NCI-H1417 treated with DMSO at 0.1 percent for 48 hours (cell line): ENCODE measurements at regions not wholly inside any gene's neighbourhood (a gene's known extent, or its start where the extent isn't known, plus 50 kb on each side); places are given as distances from the start of the nearest gene placed in this dataset.

Source experiments
- DNase-seq: peaks from one replicate; lab custom pipeline; 2025; lab: John Stamatoyannopoulos, UW

DNA sequence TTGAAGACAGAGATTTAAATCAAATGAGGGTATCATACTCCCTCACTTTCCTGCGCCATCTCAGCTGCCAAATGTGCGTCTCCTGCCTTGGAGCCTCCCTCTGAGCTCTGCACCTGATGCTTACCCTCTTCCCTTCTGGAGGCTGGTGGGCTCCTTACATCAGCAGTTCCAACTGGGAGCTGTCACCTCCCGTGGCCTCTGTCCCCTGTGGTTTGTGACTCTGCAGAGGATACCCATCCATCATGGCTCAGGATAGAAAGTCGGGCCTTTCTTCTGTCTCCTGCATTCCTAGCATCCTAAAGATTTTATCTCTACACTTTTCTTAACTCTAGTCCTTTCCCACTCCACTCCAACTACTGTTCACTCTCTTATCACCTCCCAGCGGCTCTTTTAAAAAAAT, 570.6 kb downstream of the BCL11B start:
- DNase-seq: no peak

- no peak for DNase-seq
Measured at GRCh38 chr14:98704441-98704840, 567.6 kb downstream of the BCL11B start.

GRCh38 chr14:98705871-98706300, 566.1 kb downstream of the BCL11B start:
- DNase-seq: no peak

GRCh38 chr14:98707522-98707921, 564.5 kb downstream of the BCL11B start:
- DNase-seq: no peak

DNA sequence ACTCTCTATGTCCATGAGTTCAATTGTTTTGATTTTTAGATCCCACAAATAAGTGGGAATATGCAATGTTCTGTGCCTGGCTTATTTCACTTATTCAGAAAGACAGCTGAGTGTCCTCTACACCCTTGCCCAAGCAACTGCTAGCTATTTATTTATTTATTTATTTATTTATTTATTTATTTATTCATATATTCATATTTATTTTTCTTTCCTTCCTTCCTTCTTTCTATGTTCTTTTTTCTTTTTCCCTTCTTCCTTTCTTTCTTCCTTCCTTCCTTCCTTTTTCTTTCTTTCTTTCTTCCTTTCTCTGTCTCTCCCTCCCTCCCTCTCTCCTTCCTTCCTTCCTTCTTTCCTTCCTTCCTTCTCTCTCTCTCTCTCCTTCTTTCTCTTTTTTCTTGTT, 563.4 kb downstream of the BCL11B start:
- DNase-seq: no peak

DNA sequence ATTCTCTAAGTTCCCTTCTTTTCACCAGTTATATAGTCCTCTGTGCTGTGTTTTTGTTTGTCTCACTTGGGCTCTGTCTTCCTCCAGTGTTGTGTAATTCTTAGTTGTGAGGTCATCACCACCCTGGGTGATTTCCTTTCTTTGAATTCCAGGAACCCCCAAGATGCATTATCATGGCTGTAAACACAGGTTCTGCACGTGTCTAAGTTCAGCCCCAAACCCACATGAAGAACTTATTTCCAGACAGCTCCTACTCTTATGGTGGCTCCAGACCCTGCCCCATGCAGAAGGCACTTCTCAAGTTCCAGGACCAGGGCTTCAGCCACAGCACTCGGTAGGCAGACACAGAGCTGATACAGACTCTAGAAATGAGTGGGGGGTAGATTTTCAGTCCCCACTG, 560.5 kb downstream of the BCL11B start:
- no peak for DNase-seq

DNA sequence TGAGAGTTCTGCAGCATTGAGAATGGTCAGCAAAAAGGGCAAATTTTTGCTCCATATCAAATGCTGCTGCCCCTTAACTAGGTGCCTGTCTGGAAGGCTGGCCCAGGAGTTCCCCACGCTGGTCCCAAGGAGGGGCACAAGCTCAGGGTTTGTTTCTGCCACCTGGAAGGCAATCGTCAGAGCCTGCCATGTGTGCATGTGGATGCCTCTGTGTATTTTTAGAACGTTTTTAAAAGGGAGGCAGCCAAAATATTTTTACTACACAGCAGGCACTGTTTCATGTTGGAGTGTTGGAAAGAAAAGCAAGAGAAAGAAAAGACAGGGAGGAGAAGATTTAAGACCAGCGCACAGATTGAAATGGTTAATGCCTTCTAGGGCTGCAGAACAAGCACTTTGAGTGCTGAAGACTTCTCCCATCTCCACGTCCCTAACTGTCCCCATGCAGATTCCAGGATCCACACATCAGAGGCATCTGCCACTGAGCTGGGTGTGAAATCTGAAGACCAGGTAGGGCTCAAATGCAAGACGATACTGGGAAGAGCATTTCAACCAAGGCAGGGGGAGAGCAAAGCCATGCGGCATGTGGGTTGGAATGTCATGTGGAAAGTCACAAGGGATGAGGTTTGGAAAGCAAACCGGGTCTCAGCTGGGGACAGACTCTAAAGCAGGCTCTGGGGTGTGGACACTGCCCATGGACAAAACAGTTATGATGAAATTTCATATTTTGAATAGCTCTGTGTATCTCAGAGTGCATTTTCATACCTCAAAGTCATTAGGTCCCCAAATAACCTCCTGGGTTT, 557.2 kb downstream of the BCL11B start:
- no peak for DNase-seq

DNA sequence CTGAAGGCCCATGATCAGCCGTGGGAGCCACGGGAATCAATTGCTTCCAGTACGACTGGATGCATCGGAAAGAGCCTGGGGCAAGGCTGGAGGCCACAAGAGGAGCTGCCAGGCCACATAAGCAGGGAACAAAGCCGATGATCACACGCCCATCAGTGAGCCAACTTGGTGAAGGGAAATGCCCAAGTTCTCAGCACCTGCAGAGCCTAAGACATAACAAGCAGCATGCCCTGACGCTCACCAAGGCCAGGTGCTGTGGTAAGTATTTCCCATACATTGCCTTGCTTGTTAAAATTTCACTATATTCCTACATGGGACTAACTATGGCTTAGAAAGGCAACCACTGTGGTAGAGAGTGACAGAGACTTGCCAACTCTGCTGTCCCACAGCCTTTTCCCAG, 555.9 kb downstream of the BCL11B start:
- DNase-seq: no peak

GRCh38 chr14:98721061-98721460, 550.9 kb downstream of the BCL11B start:
- DNase-seq: no peak

GRCh38 chr14:98724734-98725133, 547.3 kb downstream of the BCL11B start:
- DNase-seq: no peak

DNA sequence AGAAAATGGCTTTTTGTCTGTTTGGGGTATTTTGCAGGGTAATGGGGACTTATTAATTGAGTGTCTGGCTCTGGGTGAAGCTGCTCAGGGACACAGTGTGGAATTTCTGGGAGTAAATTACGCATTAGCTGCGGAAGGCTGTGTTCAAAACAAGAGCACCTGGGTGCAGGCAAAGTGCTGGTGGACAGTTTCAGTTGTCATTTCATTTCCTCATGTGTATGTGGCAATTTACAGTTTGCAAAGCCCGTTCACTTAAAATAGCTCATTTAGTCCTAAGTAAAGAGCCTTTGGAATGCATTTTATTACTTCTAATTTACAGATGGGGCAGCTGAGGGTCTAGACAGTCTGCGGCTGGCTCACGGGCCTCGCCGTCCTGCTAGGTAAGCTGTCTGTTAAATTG, 546.8 kb downstream of the BCL11B start:
- no peak for DNase-seq

- no peak for DNase-seq
Measured at GRCh38 chr14:98725676-98726075, 546.3 kb downstream of the BCL11B start.

DNA sequence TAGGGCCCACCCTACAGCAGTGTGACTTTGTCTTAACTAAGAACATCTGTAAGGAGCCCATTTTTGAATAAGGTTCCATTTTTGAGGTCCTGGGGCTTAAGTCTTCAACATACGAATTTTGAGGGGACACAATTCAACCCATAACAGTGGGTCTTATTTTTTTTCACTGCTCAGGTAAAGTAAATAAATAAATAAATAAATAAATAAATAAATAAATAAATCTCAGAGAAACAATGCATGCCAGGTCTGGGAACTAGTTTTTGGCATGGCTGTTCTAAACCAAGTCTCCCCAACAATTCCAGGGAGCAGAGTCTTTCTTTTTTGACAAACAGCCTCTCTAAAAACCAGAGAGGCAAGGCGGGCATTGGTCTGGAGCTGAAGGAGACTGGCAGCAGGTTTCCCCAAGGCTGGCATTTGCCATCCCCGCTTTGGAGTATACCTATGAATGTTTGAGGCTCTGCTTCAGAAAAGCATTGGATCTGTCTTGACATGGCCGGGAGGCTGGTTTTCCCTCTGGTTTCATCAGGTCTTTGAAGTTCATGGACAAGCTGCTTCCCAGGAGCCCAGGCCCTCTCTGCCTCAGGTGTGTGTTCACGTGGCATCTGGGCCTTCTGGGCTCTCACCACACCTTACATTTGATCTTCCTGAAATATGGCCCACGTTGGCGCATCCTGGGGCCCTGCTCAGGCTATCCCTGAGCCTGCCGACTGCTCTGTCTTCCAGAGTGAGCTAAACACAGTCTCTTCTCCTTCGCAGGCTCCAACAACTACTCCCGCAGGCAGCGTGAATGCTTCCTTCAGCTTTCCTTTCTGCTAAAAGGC, 545.2 kb downstream of the BCL11B start:
- DNase-seq: no peak

DNA sequence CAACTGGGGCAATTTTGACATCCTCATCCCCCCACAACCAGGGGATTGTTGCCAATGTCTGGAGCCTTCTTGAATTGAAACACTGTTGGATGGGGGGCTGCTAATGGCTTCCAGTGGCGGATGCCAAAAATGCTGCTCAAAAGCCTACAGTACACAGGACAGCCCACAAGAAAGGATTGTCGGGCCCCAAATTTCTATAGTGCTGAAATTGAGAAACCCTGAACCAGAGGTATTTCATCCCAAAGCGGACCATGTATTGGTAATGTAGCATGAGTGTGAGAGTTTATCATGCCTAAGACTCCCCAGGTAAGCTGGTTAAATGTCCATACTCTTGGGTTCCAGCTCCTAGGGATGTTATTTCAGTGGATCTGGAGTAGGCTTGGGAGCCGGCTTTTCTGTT, 544.0 kb downstream of the BCL11B start:
- no peak for DNase-seq

GRCh38 chr14:98728836-98729235, 543.2 kb downstream of the BCL11B start:
- no peak for DNase-seq

DNA sequence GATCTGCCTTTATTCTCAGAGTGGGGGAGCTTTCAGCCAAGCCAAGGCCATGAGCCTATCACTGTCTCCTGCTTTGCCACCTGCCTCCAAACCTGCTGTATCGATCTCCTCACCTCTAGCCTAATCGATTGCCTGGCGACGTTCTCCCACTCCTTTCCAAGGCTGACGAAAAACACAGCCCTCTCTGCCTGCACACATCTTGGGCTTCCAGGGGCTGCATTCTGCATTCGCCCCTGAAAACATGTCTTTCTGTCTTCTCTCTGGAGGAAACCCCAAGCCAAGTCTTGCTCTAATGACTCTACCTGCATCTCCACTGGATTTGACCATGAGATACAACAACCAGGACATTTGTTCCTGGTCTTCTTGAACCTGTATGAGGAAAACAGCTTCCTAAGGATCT, 540.7 kb downstream of the BCL11B start:
- DNase-seq: no peak

DNA sequence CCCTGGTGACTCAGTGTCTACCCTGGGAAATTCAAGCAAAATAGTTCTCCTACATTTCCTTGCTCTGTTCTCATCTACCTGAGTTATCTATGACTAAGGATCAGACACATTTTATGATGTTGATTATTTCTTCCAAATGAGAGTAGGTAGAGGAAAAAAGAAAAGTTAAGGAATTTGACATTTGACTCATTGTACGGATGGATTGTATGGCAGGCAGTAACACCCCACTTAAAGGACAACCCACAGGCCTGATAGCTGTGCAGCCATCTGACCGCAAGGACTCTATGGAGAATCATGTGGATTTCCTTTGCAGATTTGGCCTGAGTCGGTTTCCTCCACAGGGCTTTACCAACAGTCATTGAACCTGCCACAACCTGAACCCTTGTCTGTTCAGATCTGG, 540.3 kb downstream of the BCL11B start:
- no peak for DNase-seq

GRCh38 chr14:98733536-98733935, 538.5 kb downstream of the BCL11B start:
- DNase-seq: no peak

DNA sequence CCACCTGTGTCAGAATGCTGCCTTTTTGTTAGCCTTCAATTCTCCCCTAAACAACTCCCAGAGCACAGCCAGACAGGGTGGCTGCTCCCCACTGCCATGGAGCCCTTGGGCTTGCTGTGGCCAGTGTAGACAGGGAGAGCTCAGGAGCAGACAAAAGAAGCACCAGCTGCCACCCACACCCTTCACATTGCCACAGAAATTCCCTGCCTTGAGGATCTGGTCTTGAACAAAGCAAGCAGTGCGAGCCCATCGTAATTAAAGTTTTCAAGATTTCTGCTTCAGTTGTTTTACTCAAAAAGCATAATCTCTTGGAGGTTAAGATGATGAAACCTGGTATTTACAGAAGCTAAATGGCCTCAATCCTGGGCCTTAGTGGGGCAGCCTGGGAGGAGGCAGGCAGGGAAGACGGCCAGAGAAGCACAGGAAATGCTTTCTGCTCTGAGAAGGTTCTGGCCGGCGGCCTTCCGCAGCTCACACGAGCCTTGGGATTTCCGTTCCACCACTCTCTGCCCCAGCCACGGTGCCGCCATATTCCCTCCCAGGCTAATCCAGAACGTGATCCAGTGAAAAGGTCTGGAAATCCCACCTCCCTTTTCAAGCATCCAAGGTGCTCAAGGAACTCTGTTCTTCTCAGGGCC, 535.2 kb downstream of the BCL11B start:
- DNase-seq: no peak

DNA sequence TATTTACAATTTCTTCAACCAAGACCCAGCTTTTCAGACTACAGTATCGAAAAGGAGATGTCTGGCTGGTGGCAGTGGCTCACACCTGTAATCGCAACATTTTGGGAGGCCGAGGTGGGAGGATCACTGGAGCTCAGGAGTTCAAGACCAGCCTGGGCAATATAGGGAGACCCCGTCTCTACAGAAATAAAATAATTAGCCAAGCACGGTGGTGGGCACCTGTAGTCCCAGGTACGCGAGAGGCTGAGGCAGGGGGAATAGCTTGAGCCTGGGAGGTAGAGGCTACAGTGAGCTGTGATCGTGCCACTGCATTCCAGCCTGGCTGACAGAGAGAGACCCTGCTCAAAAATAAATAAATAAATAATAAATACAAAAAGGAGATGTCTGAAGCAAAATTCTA, 530.5 kb downstream of the BCL11B start:
- no peak for DNase-seq

- DNase-seq: no peak
Measured at GRCh38 chr14:98742001-98742400, 530.0 kb downstream of the BCL11B start.

DNA sequence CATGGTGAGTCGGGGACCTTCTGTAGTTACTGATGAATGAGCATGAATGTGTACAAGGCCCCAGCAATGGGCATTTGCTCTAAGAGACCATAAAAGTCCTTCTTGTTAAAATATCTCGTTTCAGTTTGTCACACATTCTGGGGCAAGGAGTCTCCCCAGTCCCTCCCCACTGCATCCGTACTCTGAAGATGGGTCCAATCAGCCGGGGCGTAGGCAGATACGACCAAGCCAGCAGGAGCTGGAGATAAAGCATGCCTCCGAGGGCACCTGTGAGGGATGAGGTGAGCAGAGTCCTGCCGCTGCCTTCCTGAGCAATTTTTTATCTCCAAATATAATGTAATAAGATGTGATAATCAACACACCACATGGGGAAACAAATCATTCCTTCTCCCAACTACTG, 528.5 kb downstream of the BCL11B start:
- DNase-seq: no peak

DNA sequence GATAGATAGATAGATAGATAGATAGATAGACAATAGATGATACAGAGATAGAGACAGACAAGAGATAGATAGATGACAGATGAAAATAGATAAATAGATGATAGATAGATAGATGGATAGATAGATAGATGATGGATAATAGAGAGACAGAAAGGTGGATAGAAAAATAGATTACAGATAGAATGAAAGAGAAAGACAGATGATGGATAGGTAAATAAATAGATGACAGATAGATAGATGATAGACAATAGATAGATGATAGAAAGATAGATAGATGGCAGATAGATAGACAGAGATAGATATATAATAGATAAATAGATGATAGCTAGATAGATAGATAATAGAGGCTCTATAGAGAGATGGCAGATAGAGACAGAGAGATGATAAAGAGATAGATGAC, 523.0 kb downstream of the BCL11B start:
- DNase-seq: no peak
